Adrenal gland (tissue), 9 donors: ENCODE measurements at regions not wholly inside any gene's neighbourhood (a gene's known extent, or its start where the extent isn't known, plus 50 kb on each side); places are given as distances from the start of the nearest gene placed in this dataset.
"Not testable (repeated sequence)": the region's sequence is repeated elsewhere in the genome, so short reads cannot be mapped to it uniquely, and the experiment has no call there.

Source experiments
- DNase-seq, 7 donors: peaks; one replicate each; pipeline ENCODE4 v3.0.0-alpha.2; 2019 to 2020
- H3K27ac ChIP-seq, 5 donors: fragments of 200-600 bp; sonication (generic) in 4 of 5; 1 replicate in 3 of 5; 2 replicates in 2 of 5; pipeline versions ENCODE4 v1.5.1 to v1.8.0; 2016 to 2020; ENCODE audit warnings: mild to moderate bottlenecking in 1 of 5
- H3K27me3 ChIP-seq: fragments of 200-600 bp; 2 replicates; pipeline ENCODE4 v1.8.0; 2021
- H3K36me3 ChIP-seq, 2 donors: fragments of 200-600 bp; replicated peaks in 1 of 2; 1 replicate in 1 of 2; 2 replicates in 1 of 2; pipeline versions ENCODE4 v1.5.1 to v1.8.0; 2018 to 2022
- H3K4me1 ChIP-seq, 2 donors: fragments of 200-600 bp; replicated peaks in 1 of 2; 1 replicate in 1 of 2; 2 replicates in 1 of 2; pipeline versions ENCODE4 v1.5.1 to v1.8.0; 2018 to 2021
- H3K4me3 ChIP-seq, 4 donors: fragments of 200-600 bp; sonication (generic) in 3 of 4; one replicate each; pipeline ENCODE4 v1.5.1; 2016 to 2018
- H3K9me3 ChIP-seq, 3 donors: fragments of 200-600 bp; sonication (generic) in 1 of 3; replicated peaks in 1 of 3; 1 replicate in 2 of 3; 2 replicates in 1 of 3; pipeline versions ENCODE4 v1.5.1 to v1.8.0; 2016 to 2021
- CTCF ChIP-seq, 6 experiments: fragments of 450-650 bp in 4 of 6; fragments of 200-600 bp in 2 of 6; sonication (generic) in 1 of 6; IDR thresholded peaks; 1 replicate in 5 of 6; 2 replicates in 1 of 6; pipeline versions ENCODE4 v1.5.1 to v1.8.0; 2016 to 2021; ENCODE audit warnings: antibody characterized with exemption in 6 of 6, mild to moderate bottlenecking in 2 of 6, moderate library complexity in 1 of 6
- POLR2A ChIP-seq, 2 donors: fragments of 450-650 bp; IDR thresholded peaks; one replicate each; pipeline ENCODE4 v1.6.1; 2017; ENCODE audit warnings: antibody characterized with exemption in 2 of 2, mild to moderate bottlenecking in 2 of 2, moderate library complexity in 1 of 2
- WGBS, 4 donors: extraction: QIAGEN DNeasy Blood & Tissue Kit in 2 of 4; methylation state at CpG; one replicate each; pipeline versions ENCODE4 v1.1.5 to v1.1.7; 2013 to 2017; 5-methylcytosine and 5-hydroxymethylcytosine counted together
- intact Hi-C, 2 donors: fragments of 100-400 bp; cut with DNase I; formaldehyde crosslinking; loops; one replicate each; pipeline versions ENCODE4 v1.14.1 to v1.15.0; 2022 to 2023
- donor health status: healthy with polysubstance abuse.
- donor health status: Bipolar disorder and iron deficiency.
- donor health status: DM: yes; HTN: yes; CAD: no.
- donor health status: DM: no; HTN: no; CAD: no.
- donor health status: DM: no; HTN: no; CAD: no.

- Histone ChIP-seq H3K9me3 (no peaks in the 10 kb centered on the region), H3K27me3 (no peaks in the 10 kb centered on the region), H3K36me3 (no peaks in the 10 kb centered on the region), H3K4me3 (no peak overlapping the region), H3K4me1 (peaks cover 0 to 9% of the 10 kb centered on the region in 2 donors), H3K27ac (no peak overlapping the region)
- no peak for TF ChIP-seq POLR2A (IDR thresholded peaks at IDR 0.05)
- no peak for TF ChIP-seq CTCF (IDR thresholded peaks at IDR 0.05)
- DNase-seq: no peak
- intact Hi-C loops: no loop called here
Measured at GRCh38 chr6:47419621-47420020, 58.0 kb upstream of the CD2AP start.

- TF ChIP-seq POLR2A (IDR thresholded peaks at IDR 0.05) (no peak), CTCF (IDR thresholded peaks at IDR 0.05) (no peak)
- no peak for DNase-seq
- no peak overlapping the region for H3K27ac ChIP-seq
- H3K9me3 ChIP-seq: no peaks in the 10 kb centered on the region
- intact Hi-C loops: no loop called here
- no peaks in the 10 kb centered on the region for H3K36me3 ChIP-seq
- no peak overlapping the region for H3K4me3 ChIP-seq
- peaks cover 0 to under 1% of the 10 kb centered on the region in 2 donors for H3K4me1 ChIP-seq
- WGBS, 4 donors: 63 to 68% (median 64%) methylated on average over 5 of the region's 5 CpGs
- H3K27me3 ChIP-seq: no peaks in the 10 kb centered on the region
Measured at GRCh38 chr6:47420394-47421371, 56.9 kb upstream of the CD2AP start.

- no peaks in the 10 kb centered on the region for H3K36me3 ChIP-seq
- H3K4me1 ChIP-seq: no peaks in the 10 kb centered on the region
- TF ChIP-seq CTCF (IDR thresholded peaks at IDR 0.05): no peak
- TF ChIP-seq POLR2A (IDR thresholded peaks at IDR 0.05): no peak
- no peaks in the 10 kb centered on the region for H3K27me3 ChIP-seq
- no peak for DNase-seq
- intact Hi-C loops: no loop called here
- H3K27ac ChIP-seq: no peak overlapping the region
- H3K4me3 ChIP-seq: no peak overlapping the region
- no peaks in the 10 kb centered on the region for H3K9me3 ChIP-seq
Measured at GRCh38 chr6:47423079-47423478, 54.5 kb upstream of the CD2AP start.

GRCh38 chr6:47424436-47424836, 53.2 kb upstream of the CD2AP start:
- no peak overlapping the region for H3K4me3 ChIP-seq
- intact Hi-C loops: no loop called here
- TF ChIP-seq POLR2A (IDR thresholded peaks at IDR 0.05) (no peak), CTCF (IDR thresholded peaks at IDR 0.05) (no peak)
- H3K36me3 ChIP-seq: no peaks in the 10 kb centered on the region
- 54 to 72% (median 63%) methylated on average over 4 of the region's 4 CpGs for WGBS, 4 donors
- no peak for DNase-seq
- H3K27me3 ChIP-seq: no peaks in the 10 kb centered on the region
- H3K27ac ChIP-seq: no peak overlapping the region
- no peaks in the 10 kb centered on the region for H3K4me1 ChIP-seq
- no peaks in the 10 kb centered on the region for H3K9me3 ChIP-seq

- WGBS, 4 donors: 85 to 95% (median 91%) methylated on average over 3 of the region's 3 CpGs
- H3K36me3 ChIP-seq, H3K4me3 ChIP-seq, H3K9me3 ChIP-seq, DNase-seq, intact Hi-C loops, H3K4me1 ChIP-seq, H3K27ac ChIP-seq, H3K27me3 ChIP-seq: not testable (repeated sequence)
Measured at GRCh38 chr6:47425724-47426123, 51.9 kb upstream of the CD2AP start.
